ENCODE measurements at regions not wholly inside any gene's neighbourhood (a gene's known extent, or its start where the extent isn't known, plus 50 kb on each side); places are given as distances from the start of the nearest gene placed in this dataset.

GRCh38 chr15:97521381-97522285 is 438.9 kb upstream of the ARRDC4 start:
- TF ChIP-seq FOXP2 (optimal IDR thresholded peaks at IDR 0.05; ENCODE audit: borderline replicate concordance, extremely low read depth, extremely low read length, insufficient read depth) = no peak
- TF ChIP-seq TAF1 (IDR thresholded peaks at IDR 0.05; ENCODE audit: borderline replicate concordance, insufficient read depth, low read length) = no peak
- TF ChIP-seq SIN3A (IDR thresholded peaks at IDR 0.05; ENCODE audit: borderline replicate concordance, insufficient read depth, low read length) = no peak
- TF ChIP-seq POLR2AphosphoS5 (IDR thresholded peaks at IDR 0.05; ENCODE audit: low read depth, low read length) = no peak
- no peak for TF ChIP-seq REST (IDR thresholded peaks at IDR 0.05; ENCODE audit: insufficient read depth in 1 of 2, low read depth in 2 of 2, low read length in 2 of 2)

DNA sequence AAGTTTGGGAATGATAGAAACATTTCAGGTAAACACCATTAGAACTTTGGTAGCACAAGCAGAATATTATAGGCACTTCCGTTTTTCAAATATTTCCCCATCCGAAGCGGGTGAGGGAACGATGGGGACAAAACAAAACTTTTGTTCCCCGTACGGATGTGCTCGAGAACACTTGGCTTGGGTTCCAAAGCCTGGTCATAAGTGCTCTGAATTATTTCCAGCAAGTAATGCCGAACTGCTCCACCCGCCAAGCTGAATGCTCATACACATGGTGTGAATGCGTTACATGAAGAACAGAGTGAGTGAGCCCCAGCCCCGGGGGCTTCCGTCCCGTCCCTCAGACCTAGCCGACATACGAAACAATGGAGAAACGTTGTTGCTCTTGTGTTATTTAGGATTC is 438.2 kb upstream of the ARRDC4 start:
- TF ChIP-seq SIN3A (IDR thresholded peaks at IDR 0.05; ENCODE audit: borderline replicate concordance, insufficient read depth, low read length) (no peak), REST (IDR thresholded peaks at IDR 0.05; ENCODE audit: insufficient read depth in 1 of 2, low read depth in 2 of 2, low read length in 2 of 2) (no peak), TAF1 (IDR thresholded peaks at IDR 0.05; ENCODE audit: borderline replicate concordance, insufficient read depth, low read length) (no peak), POLR2AphosphoS5 (IDR thresholded peaks at IDR 0.05; ENCODE audit: low read depth, low read length) (no peak), FOXP2 (optimal IDR thresholded peaks at IDR 0.05; ENCODE audit: borderline replicate concordance, extremely low read depth, extremely low read length, insufficient read depth) (no peak)

- TF ChIP-seq FOXP2 (optimal IDR thresholded peaks at IDR 0.05; ENCODE audit: borderline replicate concordance, extremely low read depth, extremely low read length, insufficient read depth) (no peak), POLR2AphosphoS5 (IDR thresholded peaks at IDR 0.05; ENCODE audit: low read depth, low read length) (no peak), TAF1 (IDR thresholded peaks at IDR 0.05; ENCODE audit: borderline replicate concordance, insufficient read depth, low read length) (no peak), REST (IDR thresholded peaks at IDR 0.05; ENCODE audit: insufficient read depth in 1 of 2, low read depth in 2 of 2, low read length in 2 of 2) (no peak), SIN3A (IDR thresholded peaks at IDR 0.05; ENCODE audit: borderline replicate concordance, insufficient read depth, low read length) (no peak)
These were observed 434.7 kb upstream of the ARRDC4 start for GRCh38 chr15:97525809-97526208.

- no peak for TF ChIP-seq REST (IDR thresholded peaks at IDR 0.05; ENCODE audit: insufficient read depth in 1 of 2, low read depth in 2 of 2, low read length in 2 of 2)
- no peak for TF ChIP-seq SIN3A (IDR thresholded peaks at IDR 0.05; ENCODE audit: borderline replicate concordance, insufficient read depth, low read length)
- TF ChIP-seq FOXP2 (optimal IDR thresholded peaks at IDR 0.05; ENCODE audit: borderline replicate concordance, extremely low read depth, extremely low read length, insufficient read depth) = no peak
- TF ChIP-seq TAF1 (IDR thresholded peaks at IDR 0.05; ENCODE audit: borderline replicate concordance, insufficient read depth, low read length) = no peak
- no peak for TF ChIP-seq POLR2AphosphoS5 (IDR thresholded peaks at IDR 0.05; ENCODE audit: low read depth, low read length)
These were observed 432.3 kb upstream of the ARRDC4 start for GRCh38 chr15:97528238-97528637.

Data from PFSK-1 (cell line).